Esophagus muscularis mucosa (tissue), 3 donors: ENCODE measurements at regions not wholly inside any gene's neighbourhood (a gene's known extent, or its start where the extent isn't known, plus 50 kb on each side); places are given as distances from the start of the nearest gene placed in this dataset.

Source experiments
- POLR2A ChIP-seq: fragments of 450-650 bp; IDR thresholded peaks from one replicate; pipeline ENCODE4 v1.6.1; 2017; ENCODE audit warnings: antibody characterized with exemption, moderate library complexity, mild to moderate bottlenecking, low read depth
- POLR2AphosphoS5 ChIP-seq, 2 donors: sonication (generic); formaldehyde crosslinking; IDR thresholded peaks; one replicate each; pipeline ENCODE4 v1.6.1; 2017; ENCODE audit warnings: antibody characterized with exemption in 2 of 2
- TF ChIP-seq, protein P1 (sequence below), 3 experiments: fragments of 200-600 bp in 2 of 3; fragments of 450-650 bp in 1 of 3; sonication (generic) in 2 of 3; IDR thresholded peaks; one replicate each; pipeline ENCODE4 v1.5.1; 2017 to 2019; ENCODE audit warnings: antibody characterized with exemption in 3 of 3, mild to moderate bottlenecking in 2 of 3, moderate library complexity in 1 of 3

DNA sequence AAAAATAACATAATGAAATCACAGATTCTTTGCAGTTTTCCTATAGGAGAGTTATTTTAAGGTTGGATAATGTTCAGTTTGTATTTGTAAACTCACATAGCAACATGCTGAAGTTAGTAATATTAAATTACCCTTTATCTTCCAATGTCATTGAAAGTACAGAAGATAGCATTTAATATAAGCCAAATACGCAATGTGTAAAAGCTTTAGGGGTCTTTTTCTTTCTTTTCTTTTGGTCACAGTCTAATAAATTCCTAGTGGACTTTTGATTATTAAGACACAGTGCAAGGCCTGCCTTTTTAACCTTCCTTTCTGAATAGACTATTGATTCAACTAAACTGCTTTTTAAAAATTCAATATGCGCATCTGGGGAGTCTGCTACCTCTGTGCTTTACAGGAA lies 79.3 kb downstream of the OTOL1 start:
- TF ChIP-seq POLR2AphosphoS5 (IDR thresholded peaks at IDR 0.05) (no peak), POLR2A (no peak)
- TF ChIP-seq, protein P1, sequence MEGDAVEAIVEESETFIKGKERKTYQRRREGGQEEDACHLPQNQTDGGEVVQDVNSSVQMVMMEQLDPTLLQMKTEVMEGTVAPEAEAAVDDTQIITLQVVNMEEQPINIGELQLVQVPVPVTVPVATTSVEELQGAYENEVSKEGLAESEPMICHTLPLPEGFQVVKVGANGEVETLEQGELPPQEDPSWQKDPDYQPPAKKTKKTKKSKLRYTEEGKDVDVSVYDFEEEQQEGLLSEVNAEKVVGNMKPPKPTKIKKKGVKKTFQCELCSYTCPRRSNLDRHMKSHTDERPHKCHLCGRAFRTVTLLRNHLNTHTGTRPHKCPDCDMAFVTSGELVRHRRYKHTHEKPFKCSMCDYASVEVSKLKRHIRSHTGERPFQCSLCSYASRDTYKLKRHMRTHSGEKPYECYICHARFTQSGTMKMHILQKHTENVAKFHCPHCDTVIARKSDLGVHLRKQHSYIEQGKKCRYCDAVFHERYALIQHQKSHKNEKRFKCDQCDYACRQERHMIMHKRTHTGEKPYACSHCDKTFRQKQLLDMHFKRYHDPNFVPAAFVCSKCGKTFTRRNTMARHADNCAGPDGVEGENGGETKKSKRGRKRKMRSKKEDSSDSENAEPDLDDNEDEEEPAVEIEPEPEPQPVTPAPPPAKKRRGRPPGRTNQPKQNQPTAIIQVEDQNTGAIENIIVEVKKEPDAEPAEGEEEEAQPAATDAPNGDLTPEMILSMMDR (IDR thresholded peaks at IDR 0.05) = no peak
